SK-N-SH (cell line): ENCODE measurements at regions not wholly inside any gene's neighbourhood (a gene's known extent, or its start where the extent isn't known, plus 50 kb on each side); places are given as distances from the start of the nearest gene placed in this dataset.

Source experiments
- CTCF ChIA-PET: fragments of 300-600, 350-600 bp; formaldehyde crosslinking; extraction: SDS; loops from one replicate; lab custom pipeline; 2021; lab: Yijun Ruan, JAX
- POLR2A ChIA-PET: fragments of 350-600 bp; sonication (Branson Sonifier 250); formaldehyde crosslinking; extraction: SDS; loops from one replicate; lab custom pipeline; 2020; ENCODE audit warnings: antibody characterized with exemption, inconsistent platforms; lab: Yijun Ruan, JAX
- DNase-seq: peaks from one replicate; pipeline ENCODE4 v3.0.0; 2012
- H2AFZ ChIP-seq: fragments of 200-600 bp; sonication (generic); 2 replicates; pipeline ENCODE4 v1.8.1; 2016; ENCODE audit warnings: antibody characterized with exemption, mild to moderate bottlenecking, low read depth
- H3F3A ChIP-seq: fragments of 200-600 bp; sonication (generic); replicated peaks from 2 replicates; pipeline ENCODE3; 2016; ENCODE audit warnings: antibody characterized with exemption, mild to moderate bottlenecking; ENCODE audit not compliant: insufficient read depth
- H3K27ac ChIP-seq, 2 experiments: fragments of 200-500 bp in 1 of 2; fragments of 200-600 bp in 1 of 2; sonication (Bioruptor generic) in 1 of 2; sonication (generic), shearing (Covaris generic) in 1 of 2; 2 replicates each; pipeline versions ENCODE4 v1.5.1 to v1.6.1; 2014 to 2016; ENCODE audit warnings: low read depth in 2 of 2, inconsistent platforms in 1 of 2, low read length in 1 of 2, mild to moderate bottlenecking in 1 of 2, mixed read lengths in 1 of 2
- H3K27me3 ChIP-seq: fragments of 200-600 bp; sonication (generic), shearing (Covaris generic); 2 replicates; pipeline ENCODE4 v1.6.1; 2016; ENCODE audit warnings: mixed run types; ENCODE audit not compliant: insufficient read depth
- H3K36me3 ChIP-seq, 2 experiments: fragments of 200-500 bp in 1 of 2; fragments of 200-600 bp in 1 of 2; sonication (Bioruptor generic) in 1 of 2; sonication (generic) in 1 of 2; replicated peaks in 1 of 2; 2 replicates each; pipeline versions ENCODE3 to v1.5.1; 2014 to 2016; ENCODE audit warnings: low read length in 1 of 2, mild to moderate bottlenecking in 1 of 2; ENCODE audit not compliant: insufficient read depth in 2 of 2, control insufficient read depth in 1 of 2
- H3K4me1 ChIP-seq, 2 experiments: fragments of 200-500 bp in 1 of 2; fragments of 200-600 bp in 1 of 2; sonication (Bioruptor generic) in 1 of 2; sonication (generic), shearing (Covaris generic) in 1 of 2; 2 replicates each; pipeline versions ENCODE4 v1.5.1 to v1.6.1; 2014 to 2016; ENCODE audit warnings: low read depth in 1 of 2, low read length in 1 of 2, mixed run types in 1 of 2; ENCODE audit not compliant: insufficient read depth in 2 of 2, control insufficient read depth in 1 of 2
- H3K4me2 ChIP-seq: fragments of 200-600 bp; sonication (generic), shearing (Covaris generic); 2 replicates; pipeline ENCODE4 v1.6.1; 2017; ENCODE audit warnings: mixed run types
- H3K4me3 ChIP-seq, 2 experiments: fragments of 200-500 bp in 1 of 2; fragments of 200-600 bp in 1 of 2; sonication (Bioruptor generic) in 1 of 2; sonication (generic), shearing (Covaris generic) in 1 of 2; 2 replicates each; pipeline versions ENCODE4 v1.5.1 to v1.8.1; 2014 to 2016; ENCODE audit warnings: low read depth in 2 of 2, inconsistent platforms in 1 of 2, low read length in 1 of 2, mild to moderate bottlenecking in 1 of 2, mixed read lengths in 1 of 2, moderate library complexity in 1 of 2
- H3K79me2 ChIP-seq: fragments of 200-600 bp; sonication (generic); 2 replicates; pipeline ENCODE4 v1.8.1; 2017; ENCODE audit warnings: mild to moderate bottlenecking; ENCODE audit not compliant: insufficient read depth
- H3K9ac ChIP-seq: fragments of 200-600 bp; sonication (generic); 2 replicates; pipeline ENCODE4 v1.6.1; 2017; ENCODE audit warnings: mixed run types
- H3K9me2 ChIP-seq: fragments of 200-600 bp; sonication (generic); 2 replicates; pipeline ENCODE4 v1.6.1; 2017; ENCODE audit warnings: mixed run types
- H3K9me3 ChIP-seq: fragments of 200-600 bp; sonication (generic); 2 replicates; pipeline ENCODE4 v1.6.1; 2017; ENCODE audit warnings: mixed run types, mild to moderate bottlenecking, moderate library complexity
- H4K20me1 ChIP-seq: fragments of 200-600 bp; sonication (generic); 2 replicates; pipeline ENCODE4 v1.6.1; 2017; ENCODE audit warnings: mild to moderate bottlenecking, mixed run types; ENCODE audit not compliant: insufficient read depth
- ELF1 ChIP-seq: IDR thresholded peaks from 2 replicates; pipeline ENCODE4 v1.4.0; 2012
- FOSL2 ChIP-seq: IDR thresholded peaks from 2 replicates; pipeline ENCODE4 v1.4.0; 2012; ENCODE audit warnings: low read depth, mild to moderate bottlenecking, moderate library complexity, borderline replicate concordance
- GABPA ChIP-seq: IDR thresholded peaks from 2 replicates; pipeline ENCODE4 v1.4.0; 2012; ENCODE audit warnings: low read depth, mild to moderate bottlenecking
- GATA2 ChIP-seq: sonication (generic); formaldehyde crosslinking; IDR thresholded peaks from 2 replicates; pipeline ENCODE4 v1.5.0; 2020; ENCODE audit warnings: mild to moderate bottlenecking, missing genetic modification reagents
- IRF3 ChIP-seq: fragments of 150-350 bp; IDR thresholded peaks from 2 replicates; pipeline ENCODE4 v1.6.1; 2016; ENCODE audit warnings: mild to moderate bottlenecking, low read depth, low read length
- JUND ChIP-seq: IDR thresholded peaks from 2 replicates; pipeline ENCODE4 v1.4.0; 2012
- MAX ChIP-seq: IDR thresholded peaks from 2 replicates; pipeline ENCODE4 v1.4.0; 2012; ENCODE audit warnings: low read depth
- MEF2A ChIP-seq: IDR thresholded peaks from 2 replicates; pipeline ENCODE4 v1.4.0; 2012; ENCODE audit warnings: low read depth, borderline replicate concordance
- NFIC ChIP-seq: IDR thresholded peaks from 2 replicates; pipeline ENCODE4 v1.4.0; 2012; ENCODE audit warnings: borderline replicate concordance
- NRF1 ChIP-seq: IDR thresholded peaks from 2 replicates; pipeline ENCODE4 v1.6.1; 2012; ENCODE audit warnings: low read depth, mild to moderate bottlenecking, low read length
- POLR2AphosphoS5 ChIP-seq: IDR thresholded peaks from 2 replicates; pipeline ENCODE4 v1.6.1; 2012; ENCODE audit warnings: low read depth, low read length
- REST ChIP-seq: IDR thresholded peaks from 2 replicates; pipeline ENCODE4 v1.6.1; 2012; ENCODE audit warnings: mild to moderate bottlenecking, low read depth, low read length, moderate library complexity
- RXRA ChIP-seq: IDR thresholded peaks from 2 replicates; pipeline ENCODE4 v1.4.0; 2012; ENCODE audit warnings: low read depth, mild to moderate bottlenecking, borderline replicate concordance
- SIN3A ChIP-seq: IDR thresholded peaks from 2 replicates; pipeline ENCODE4 v1.6.1; 2012; ENCODE audit warnings: low read depth, mild to moderate bottlenecking, low read length, moderate library complexity, borderline replicate concordance
- TAF1 ChIP-seq: IDR thresholded peaks from 2 replicates; pipeline ENCODE4 v1.6.1; 2012; ENCODE audit warnings: low read depth, mild to moderate bottlenecking, low read length, moderate library complexity, borderline replicate concordance
- TEAD4 ChIP-seq: IDR thresholded peaks from 2 replicates; pipeline ENCODE4 v1.4.0; 2012; ENCODE audit warnings: mild to moderate bottlenecking, borderline replicate concordance; ENCODE audit not compliant: insufficient read depth
- USF1 ChIP-seq: IDR thresholded peaks from 2 replicates; pipeline ENCODE4 v1.4.0; 2012; ENCODE audit warnings: low read depth, borderline replicate concordance
- USF2 ChIP-seq: fragments of 150-350 bp; IDR thresholded peaks from 2 replicates; pipeline ENCODE4 v1.6.1; 2017; ENCODE audit warnings: antibody characterized with exemption, low read length, low read depth, borderline replicate concordance
- YY1 ChIP-seq: IDR thresholded peaks from 2 replicates; pipeline ENCODE4 v1.4.0; 2012; ENCODE audit warnings: low read depth, mild to moderate bottlenecking
- WGBS: methylation state at CpG from one replicate; pipeline ENCODE4 v1.1.6; 2017; ENCODE audit warnings: low lambda C conversion rate; 5-methylcytosine and 5-hydroxymethylcytosine counted together

GRCh38 chr5:57402761-57403160, 79.8 kb downstream of the ACTBL2 start:
- Histone ChIP-seq H3K27me3 (no peaks in the 10 kb centered on the region), H3K27ac (no peak overlapping the region; a peak in 1 of 4 replicates), H3F3A (no peaks in the 10 kb centered on the region), H3K4me3 (no peak overlapping the region), H3K9me2 (no peaks in the 10 kb centered on the region), H3K4me2 (no peak overlapping the region), H3K36me3 (no peaks in the 10 kb centered on the region), H3K9ac (no peak overlapping the region), H3K9me3 (no peaks in the 10 kb centered on the region), H3K4me1 (peaks cover 0 to 4% of the 10 kb centered on the region in 2 experiments; a peak in 1 of 4 replicates), H4K20me1 (no peaks in the 10 kb centered on the region), H3K79me2 (no peaks in the 10 kb centered on the region), H2AFZ (no peak overlapping the region)
- ChIA-PET POLR2A (no interaction called here), CTCF (no interaction called here)
- no peak for DNase-seq
- no peak for TF ChIP-seq IRF3
- TF ChIP-seq MEF2A: no peak
- TF ChIP-seq YY1: no peak
- no peak for TF ChIP-seq TEAD4
- TF ChIP-seq TAF1: no peak
- TF ChIP-seq GABPA: no peak
- no peak for TF ChIP-seq ELF1
- TF ChIP-seq POLR2AphosphoS5: no peak
- TF ChIP-seq REST: no peak
- TF ChIP-seq GATA2 (CRISPR knock-in tag): no peak
- TF ChIP-seq SIN3A: no peak
- TF ChIP-seq JUND: no peak
- TF ChIP-seq RXRA: no peak
- TF ChIP-seq MAX: no peak
- TF ChIP-seq USF2: no peak
- TF ChIP-seq NFIC: no peak
- TF ChIP-seq FOSL2: no peak
- TF ChIP-seq NRF1: no peak
- no peak for TF ChIP-seq USF1
- 52% methylated on average over 3 of the region's 3 CpGs for WGBS
